Hepatocyte (in vitro differentiated cells): ENCODE measurements at regions not wholly inside any gene's neighbourhood (a gene's known extent, or its start where the extent isn't known, plus 50 kb on each side); places are given as distances from the start of the nearest gene placed in this dataset.

Experiments used
- DNase-seq: peaks from one replicate; pipeline ENCODE4 v3.0.0-alpha.2; 2016; ENCODE audit warnings: low spot score
- H2AFZ ChIP-seq: fragments of 200-600 bp; sonication (generic); 2 replicates; pipeline ENCODE4 v1.6.0; 2016; ENCODE audit warnings: antibody characterized with exemption, mild to moderate bottlenecking
- H3K27ac ChIP-seq: fragments of 200-600 bp; sonication (generic); 2 replicates; pipeline ENCODE4 v1.5.1; 2016; ENCODE audit warnings: mild to moderate bottlenecking
- H3K27me3 ChIP-seq: fragments of 200-600 bp; sonication (generic); 2 replicates; pipeline ENCODE4 v1.6.1; 2016
- H3K36me3 ChIP-seq: fragments of 200-600 bp; sonication (generic); replicated peaks from 2 replicates; pipeline ENCODE4 v1.5.1; 2016; ENCODE audit warnings: low read depth; ENCODE audit not compliant: insufficient read depth
- H3K4me1 ChIP-seq: fragments of 200-600 bp; sonication (generic); 2 replicates; pipeline ENCODE4 v1.5.1; 2016; ENCODE audit warnings: mild to moderate bottlenecking, moderate library complexity; ENCODE audit not compliant: insufficient read depth
- H3K4me2 ChIP-seq: fragments of 200-600 bp; sonication (generic); 2 replicates; pipeline ENCODE4 v1.6.0; 2016
- H3K4me3 ChIP-seq: fragments of 200-600 bp; sonication (generic); 2 replicates; pipeline ENCODE4 v1.5.1; 2016; ENCODE audit warnings: mild to moderate bottlenecking
- H3K79me2 ChIP-seq: fragments of 200-600 bp; sonication (generic); 2 replicates; pipeline ENCODE4 v1.6.0; 2017; ENCODE audit warnings: mild to moderate bottlenecking
- H3K9me2 ChIP-seq: fragments of 200-600 bp; sonication (generic); replicated peaks from 2 replicates; pipeline ENCODE4 v1.6.0; 2017; ENCODE audit warnings: mild to moderate bottlenecking; ENCODE audit not compliant: insufficient read depth
- H3K9me3 ChIP-seq: fragments of 200-600 bp; sonication (generic); 2 replicates; pipeline ENCODE4 v1.5.1; 2016; ENCODE audit warnings: low read depth, mild to moderate bottlenecking
- H4K20me1 ChIP-seq: fragments of 200-600 bp; sonication (generic); 2 replicates; pipeline ENCODE4 v1.6.0; 2016; ENCODE audit warnings: mild to moderate bottlenecking; ENCODE audit not compliant: insufficient read depth, poor library complexity, severe bottlenecking
- CTCF ChIP-seq: fragments of 200-600 bp; sonication (generic); IDR thresholded peaks from 2 replicates; pipeline ENCODE4 v1.5.1; 2016; ENCODE audit warnings: antibody characterized with exemption, mild to moderate bottlenecking; ENCODE audit not compliant: poor library complexity
- EZH2 ChIP-seq: fragments of 200-600 bp; sonication (generic); IDR thresholded peaks from 2 replicates; pipeline ENCODE4 v1.6.1; 2016; ENCODE audit warnings: antibody characterized with exemption, mild to moderate bottlenecking, borderline replicate concordance
- EZH2phosphoT487 ChIP-seq: fragments of 200-600 bp; sonication (generic); IDR thresholded peaks from one replicate; pipeline ENCODE4 v1.6.1; 2018; ENCODE audit warnings: antibody characterized with exemption, mild to moderate bottlenecking, low read depth, moderate library complexity; ENCODE audit not compliant: unreplicated experiment, severe bottlenecking
- WGBS: methylation state at CpG from one replicate; pipeline ENCODE4 v1.1.6; 2016; ENCODE audit warnings: low lambda C conversion rate; ENCODE audit errors: missing lambda C conversion rate; 5-methylcytosine and 5-hydroxymethylcytosine counted together

GRCh38 chr10:29124864-29125263, 164.0 kb upstream of the LYZL1 start:
- Histone ChIP-seq H3K4me2 (no peak overlapping the region), H3K27ac (no peak overlapping the region), H2AFZ (no peak overlapping the region), H3K79me2 (no peaks in the 10 kb centered on the region), H3K36me3 (no peaks in the 10 kb centered on the region), H3K9me3 (no peaks in the 10 kb centered on the region), H3K27me3 (no peaks in the 10 kb centered on the region), H3K4me3 (no peak overlapping the region), H3K4me1 (peaks cover 11% of the 10 kb centered on the region), H3K9me2 (no peaks in the 10 kb centered on the region), H4K20me1 (no peaks in the 10 kb centered on the region)
- 84% methylated on average over 6 of the region's 6 CpGs for WGBS
- TF ChIP-seq EZH2: no peak
- no peak for TF ChIP-seq CTCF
- TF ChIP-seq EZH2phosphoT487: no peak
- no peak for DNase-seq

GRCh38 chr10:29127037-29127700, 161.7 kb upstream of the LYZL1 start:
- WGBS: 48% methylated on average over 7 of the region's 7 CpGs
- Histone ChIP-seq H3K4me1 (peaks cover 10% of the 10 kb centered on the region), H4K20me1 (no peaks in the 10 kb centered on the region), H3K9me3 (no peaks in the 10 kb centered on the region), H3K27ac (no peak overlapping the region), H3K9me2 (no peaks in the 10 kb centered on the region), H3K27me3 (no peaks in the 10 kb centered on the region), H3K4me3 (no peak overlapping the region), H3K79me2 (no peaks in the 10 kb centered on the region), H2AFZ (no peak overlapping the region), H3K4me2 (no peak overlapping the region), H3K36me3 (no peaks in the 10 kb centered on the region)
- no peak for DNase-seq
- TF ChIP-seq EZH2phosphoT487 (no peak), EZH2 (no peak), CTCF (no peak)

GRCh38 chr10:29127731-29128130, 161.1 kb upstream of the LYZL1 start:
- Histone ChIP-seq H3K79me2 (no peaks in the 10 kb centered on the region), H3K4me1 (peaks cover 15% of the 10 kb centered on the region), H3K9me2 (no peaks in the 10 kb centered on the region), H3K4me3 (no peak overlapping the region), H2AFZ (no peak overlapping the region), H3K36me3 (no peaks in the 10 kb centered on the region), H4K20me1 (no peaks in the 10 kb centered on the region), H3K27ac (no peak overlapping the region), H3K27me3 (no peaks in the 10 kb centered on the region), H3K4me2 (no peak overlapping the region), H3K9me3 (no peaks in the 10 kb centered on the region)
- no peak for DNase-seq
- TF ChIP-seq EZH2 (no peak), CTCF (no peak), EZH2phosphoT487 (no peak)
- 72% methylated on average over 3 of the region's 3 CpGs for WGBS
